Breast epithelium (tissue), 4 donors: ENCODE measurements at regions not wholly inside any gene's neighbourhood (a gene's known extent, or its start where the extent isn't known, plus 50 kb on each side); places are given as distances from the start of the nearest gene placed in this dataset.

ENCODE experiments used
- DNase-seq, 2 donors: peaks; one replicate each; pipeline ENCODE4 v3.0.0-alpha.2; 2019; ENCODE audit warnings: low spot score in 2 of 2
- H3K27ac ChIP-seq, 2 donors: fragments of 200-600 bp; sonication (generic) in 1 of 2; one replicate each; pipeline ENCODE4 v1.5.1; 2016 to 2019; ENCODE audit warnings: mild to moderate bottlenecking in 1 of 2
- H3K27me3 ChIP-seq, 2 donors: fragments of 200-600 bp; sonication (generic) in 1 of 2; one replicate each; pipeline versions ENCODE4 v1.5.1 to v1.6.0; 2017 to 2019; ENCODE audit warnings: control low read depth in 1 of 2, mild to moderate bottlenecking in 1 of 2
- H3K36me3 ChIP-seq: fragments of 200-600 bp; one replicate; pipeline ENCODE4 v1.5.1; 2019
- H3K4me1 ChIP-seq, 2 donors: fragments of 200-600 bp; sonication (generic); one replicate each; pipeline ENCODE4 v1.5.1; 2016 to 2019; ENCODE audit warnings: control low read depth in 1 of 2
- H3K4me3 ChIP-seq, 3 donors: fragments of 200-600 bp; sonication (generic); 1 replicate in 2 of 3; 2 replicates in 1 of 3; pipeline ENCODE4 v1.5.1; 2016 to 2019; ENCODE audit warnings: mild to moderate bottlenecking in 3 of 3, moderate library complexity in 2 of 3
- H3K9me3 ChIP-seq, 2 donors: fragments of 200-600 bp; sonication (generic) in 1 of 2; one replicate each; pipeline ENCODE4 v1.5.1; 2016 to 2019; ENCODE audit warnings: control low read depth in 1 of 2
- POLR2A ChIP-seq: fragments of 450-650 bp; IDR thresholded peaks from one replicate; pipeline ENCODE4 v1.6.1; 2016; ENCODE audit warnings: antibody characterized with exemption, mild to moderate bottlenecking, moderate library complexity
- POLR2AphosphoS5 ChIP-seq, 3 donors: sonication (generic); formaldehyde crosslinking; IDR thresholded peaks; one replicate each; pipeline ENCODE4 v1.6.1; 2017; ENCODE audit warnings: antibody characterized with exemption in 3 of 3
- intact Hi-C: fragments of 100-400 bp; cut with DNase I; formaldehyde crosslinking; loops from one replicate; pipeline ENCODE4 v1.15.1; 2023; ENCODE audit warnings: low total_unique reads
- TF ChIP-seq, protein P1 (sequence below), 3 donors: fragments of 450-650 bp; IDR thresholded peaks; one replicate each; pipeline ENCODE4 v1.5.1; 2016 to 2017; ENCODE audit warnings: antibody characterized with exemption in 3 of 3, mild to moderate bottlenecking in 3 of 3, moderate library complexity in 3 of 3

DNA sequence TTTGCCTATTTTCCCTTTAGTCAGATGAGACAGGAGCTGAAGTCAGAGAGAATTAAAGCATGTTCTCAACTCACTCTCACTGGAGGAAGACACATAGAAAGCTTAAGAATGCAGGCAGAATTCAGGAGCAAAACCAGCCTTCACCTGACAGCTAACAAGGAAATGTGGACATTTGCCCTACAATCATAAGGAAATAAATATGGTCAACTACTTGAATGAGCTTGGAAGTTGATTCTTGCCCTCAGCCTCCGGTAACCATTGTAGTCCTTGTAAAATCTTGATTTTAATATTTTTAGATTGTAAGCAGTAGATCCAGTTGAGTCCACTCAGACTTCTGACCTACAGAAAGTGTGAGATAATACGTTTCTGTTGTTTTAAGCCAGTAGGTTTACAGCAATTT lies 752.5 kb upstream of the ZWINT start:
- Histone ChIP-seq H3K9me3 (no peaks in the 10 kb centered on the region), H3K27me3 (no peaks in the 10 kb centered on the region), H3K4me3 (no peak overlapping the region), H3K36me3 (no peaks in the 10 kb centered on the region), H3K27ac (no peak overlapping the region), H3K4me1 (no peaks in the 10 kb centered on the region)
- intact Hi-C loops = no loop called here
- no peak for TF ChIP-seq POLR2A
- TF ChIP-seq POLR2AphosphoS5 (IDR thresholded peaks at IDR 0.05) = no peak
- TF ChIP-seq, protein P1, sequence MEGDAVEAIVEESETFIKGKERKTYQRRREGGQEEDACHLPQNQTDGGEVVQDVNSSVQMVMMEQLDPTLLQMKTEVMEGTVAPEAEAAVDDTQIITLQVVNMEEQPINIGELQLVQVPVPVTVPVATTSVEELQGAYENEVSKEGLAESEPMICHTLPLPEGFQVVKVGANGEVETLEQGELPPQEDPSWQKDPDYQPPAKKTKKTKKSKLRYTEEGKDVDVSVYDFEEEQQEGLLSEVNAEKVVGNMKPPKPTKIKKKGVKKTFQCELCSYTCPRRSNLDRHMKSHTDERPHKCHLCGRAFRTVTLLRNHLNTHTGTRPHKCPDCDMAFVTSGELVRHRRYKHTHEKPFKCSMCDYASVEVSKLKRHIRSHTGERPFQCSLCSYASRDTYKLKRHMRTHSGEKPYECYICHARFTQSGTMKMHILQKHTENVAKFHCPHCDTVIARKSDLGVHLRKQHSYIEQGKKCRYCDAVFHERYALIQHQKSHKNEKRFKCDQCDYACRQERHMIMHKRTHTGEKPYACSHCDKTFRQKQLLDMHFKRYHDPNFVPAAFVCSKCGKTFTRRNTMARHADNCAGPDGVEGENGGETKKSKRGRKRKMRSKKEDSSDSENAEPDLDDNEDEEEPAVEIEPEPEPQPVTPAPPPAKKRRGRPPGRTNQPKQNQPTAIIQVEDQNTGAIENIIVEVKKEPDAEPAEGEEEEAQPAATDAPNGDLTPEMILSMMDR (IDR thresholded peaks at IDR 0.05) = no peak
- no peak for DNase-seq

DNA sequence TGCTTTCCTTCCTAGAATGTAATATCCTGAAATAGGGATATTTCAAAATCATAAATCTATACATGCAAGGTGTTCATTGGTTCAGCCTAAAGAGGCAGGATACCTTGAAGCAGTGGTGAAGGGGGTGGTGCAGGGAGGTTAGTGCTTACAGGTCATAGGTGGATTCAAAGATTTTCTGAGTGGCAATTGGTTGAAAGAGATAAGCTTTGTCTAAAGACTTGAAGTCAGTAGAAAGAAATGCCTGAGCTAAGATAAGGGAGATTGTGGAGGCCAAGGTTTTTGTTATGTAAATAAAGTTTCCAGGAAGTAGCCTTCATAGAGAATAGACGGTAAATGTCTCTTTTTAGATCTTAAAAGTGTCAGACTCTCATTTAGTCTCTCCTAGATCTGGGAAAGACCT lies 741.2 kb upstream of the ZWINT start:
- Histone ChIP-seq H3K4me3 (no peak overlapping the region), H3K36me3 (no peaks in the 10 kb centered on the region), H3K27me3 (no peaks in the 10 kb centered on the region), H3K27ac (no peak overlapping the region), H3K4me1 (no peaks in the 10 kb centered on the region), H3K9me3 (no peaks in the 10 kb centered on the region)
- intact Hi-C loops = no loop called here
- DNase-seq = no peak
- TF ChIP-seq, protein P1 (IDR thresholded peaks at IDR 0.05) = no peak
- TF ChIP-seq POLR2AphosphoS5 (IDR thresholded peaks at IDR 0.05) (no peak), POLR2A (no peak)

DNA sequence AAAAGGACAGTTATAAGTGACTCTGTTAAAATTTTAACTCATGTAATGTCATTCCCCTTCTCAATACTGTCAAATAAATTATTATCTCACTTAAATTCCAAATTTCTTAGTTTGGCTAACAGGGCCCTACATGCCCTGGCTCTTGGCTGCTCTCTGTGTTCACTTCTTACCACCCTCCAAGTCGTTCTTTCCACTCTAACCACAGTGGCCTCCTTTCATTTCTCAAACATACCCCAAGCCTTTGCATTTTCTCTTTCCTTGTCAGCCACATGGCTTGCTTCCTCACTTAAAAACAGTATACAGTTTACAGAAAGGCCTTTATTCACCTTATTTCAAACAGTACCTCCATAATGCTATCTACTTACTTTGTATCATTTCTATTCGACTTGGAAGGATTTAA lies 737.1 kb upstream of the ZWINT start:
- intact Hi-C loops = no loop called here
- no peaks in the 10 kb centered on the region for H3K36me3 ChIP-seq
- no peaks in the 10 kb centered on the region for H3K27me3 ChIP-seq
- no peak for DNase-seq
- TF ChIP-seq POLR2AphosphoS5 (IDR thresholded peaks at IDR 0.05) (no peak), POLR2A (no peak)
- TF ChIP-seq, protein P1 (IDR thresholded peaks at IDR 0.05) = no peak
- H3K9me3 ChIP-seq = peaks cover 0 to 9% of the 10 kb centered on the region in 2 donors
- no peaks in the 10 kb centered on the region for H3K4me1 ChIP-seq
- no peak overlapping the region for H3K27ac ChIP-seq
- H3K4me3 ChIP-seq = no peak overlapping the region

DNA sequence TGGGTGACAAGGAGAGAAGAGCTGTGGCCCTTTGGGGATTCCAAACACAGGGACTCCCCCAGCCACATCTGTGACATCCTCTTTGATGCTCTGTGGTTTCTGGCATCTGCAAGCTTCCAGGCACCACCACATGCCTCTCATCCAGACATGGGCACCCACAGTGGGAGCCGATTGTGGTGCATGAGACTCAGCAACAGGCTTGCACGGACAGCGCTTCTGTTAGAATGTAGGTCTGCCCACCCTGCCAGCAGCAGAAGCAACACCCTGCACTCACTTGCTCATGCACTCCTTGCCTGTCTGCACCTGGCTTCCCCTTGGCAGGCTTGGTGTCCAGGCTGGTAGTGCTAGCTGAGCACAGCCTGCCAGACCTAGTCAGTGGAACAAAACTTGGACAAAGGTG lies 735.0 kb upstream of the ZWINT start:
- DNase-seq = no peak
- no peak overlapping the region for H3K4me3 ChIP-seq
- no peak overlapping the region for H3K27ac ChIP-seq
- TF ChIP-seq POLR2AphosphoS5 (IDR thresholded peaks at IDR 0.05) (no peak), POLR2A (no peak)
- TF ChIP-seq, protein P1 (IDR thresholded peaks at IDR 0.05) = no peak
- intact Hi-C loops = no loop called here
- no peaks in the 10 kb centered on the region for H3K4me1 ChIP-seq
- no peaks in the 10 kb centered on the region for H3K36me3 ChIP-seq
- H3K27me3 ChIP-seq = no peaks in the 10 kb centered on the region
- H3K9me3 ChIP-seq = peaks cover 0 to 9% of the 10 kb centered on the region in 2 donors

DNA sequence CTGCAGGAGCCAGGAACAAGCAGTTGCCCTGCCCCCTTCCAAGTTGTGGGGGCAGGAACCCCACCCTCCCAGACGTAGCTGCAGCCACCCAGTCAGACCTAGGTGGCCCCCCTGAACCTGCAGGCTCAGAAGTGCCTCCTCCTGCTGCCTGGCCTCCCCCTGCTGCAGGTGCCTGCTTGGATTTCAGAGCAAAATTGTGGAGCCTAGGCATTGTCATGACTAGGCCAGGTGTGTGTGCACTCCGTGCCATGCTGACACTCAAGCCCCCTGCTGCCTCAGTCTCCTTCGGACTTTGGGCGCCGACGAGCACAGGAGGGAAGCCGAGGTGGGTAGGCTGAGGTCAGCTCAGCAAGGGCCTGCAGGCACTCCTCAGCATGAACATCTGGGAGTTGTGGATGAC lies 733.9 kb upstream of the ZWINT start:
- peak in 1 of 2 donors; percentile 45 for DNase-seq
- intact Hi-C loops = no loop called here

More for the DNA sequence above, 733.9 kb upstream of the ZWINT start:
- TF ChIP-seq POLR2AphosphoS5 (IDR thresholded peaks at IDR 0.05) (no peak), POLR2A (no peak)
- TF ChIP-seq, protein P1 (IDR thresholded peaks at IDR 0.05) = no peak
- no peak overlapping the region for H3K27ac ChIP-seq
- H3K36me3 ChIP-seq = no peaks in the 10 kb centered on the region
- H3K4me1 ChIP-seq = no peaks in the 10 kb centered on the region
- H3K27me3 ChIP-seq = no peaks in the 10 kb centered on the region
- no peak overlapping the region for H3K4me3 ChIP-seq
- H3K9me3 ChIP-seq = peaks cover 0 to 9% of the 10 kb centered on the region in 2 donors
